GM12892 (cell line): ENCODE measurements at regions not wholly inside any gene's neighbourhood (a gene's known extent, or its start where the extent isn't known, plus 50 kb on each side); places are given as distances from the start of the nearest gene placed in this dataset.
"Not testable (repeated sequence)": the region's sequence is repeated elsewhere in the genome, so short reads cannot be mapped to it uniquely, and the experiment has no call there.

Experiments used
- DNase-seq: peaks from one replicate; pipeline ENCODE4 v3.0.0; 2011; ENCODE audit not compliant: insufficient read length
- FAIRE-seq: peaks from 2 replicates; lab custom pipeline; 2011; peaks lifted over from hg19 to GRCh38; lab: Jason Lieb, UNC
- POLR2A ChIP-seq: IDR thresholded peaks from 2 replicates; pipeline ENCODE4 v1.6.1; 2011; ENCODE audit warnings: low read depth, low read length, control low read depth
- POLR2AphosphoS5 ChIP-seq: IDR thresholded peaks from 2 replicates; pipeline ENCODE4 v1.6.1; 2011; ENCODE audit warnings: low read depth, low read length, control low read depth
- TAF1 ChIP-seq: IDR thresholded peaks from 2 replicates; pipeline ENCODE4 v1.6.1; 2011; ENCODE audit warnings: low read depth, mild to moderate bottlenecking, control low read depth, low read length, borderline replicate concordance

- DNase-seq (no peak), FAIRE-seq (no peak)
- TF ChIP-seq POLR2AphosphoS5 (no peak), POLR2A (no peak), TAF1 (no peak)
These were observed 127.2 kb downstream of the KCNA5 start for GRCh38 chr12:5170844-5171243.

GRCh38 chr12:5171701-5172100 is 128.0 kb downstream of the KCNA5 start:
- TF ChIP-seq TAF1 (no peak), POLR2AphosphoS5 (no peak), POLR2A (no peak)
- no peak for FAIRE-seq
- no peak for DNase-seq

- TF ChIP-seq TAF1 = no peak
- no peak for TF ChIP-seq POLR2A
- no peak for TF ChIP-seq POLR2AphosphoS5
- FAIRE-seq = no peak
- no peak for DNase-seq
These were observed 129.2 kb downstream of the KCNA5 start for GRCh38 chr12:5172886-5173285.

- TF ChIP-seq TAF1 = no peak
- TF ChIP-seq POLR2A = no peak
- TF ChIP-seq POLR2AphosphoS5 = no peak
- no peak for DNase-seq
- no peak for FAIRE-seq
These were observed 129.9 kb downstream of the KCNA5 start for GRCh38 chr12:5173511-5174011.

- DNase-seq, FAIRE-seq: not testable (repeated sequence)
These were observed 131.7 kb downstream of the KCNA5 start for GRCh38 chr12:5175415-5175814.

- FAIRE-seq = no peak
- DNase-seq = no peak
- TF ChIP-seq TAF1 (no peak), POLR2AphosphoS5 (no peak), POLR2A (no peak)
These were observed 132.4 kb downstream of the KCNA5 start for GRCh38 chr12:5176036-5176435.

- FAIRE-seq = no peak
- DNase-seq = no peak
These were observed 133.4 kb downstream of the KCNA5 start for GRCh38 chr12:5177096-5177495.

GRCh38 chr12:5177731-5178130 is 134.1 kb downstream of the KCNA5 start:
- FAIRE-seq = no peak
- no peak for TF ChIP-seq POLR2A
- TF ChIP-seq POLR2AphosphoS5 = no peak
- TF ChIP-seq TAF1 = no peak
- no peak for DNase-seq

More at GRCh38 chr12:5177096-5177495, 133.4 kb downstream of the KCNA5 start:
- no peak for TF ChIP-seq TAF1
- no peak for TF ChIP-seq POLR2AphosphoS5
- TF ChIP-seq POLR2A = no peak

- TF ChIP-seq POLR2A (no peak), POLR2AphosphoS5 (no peak), TAF1 (no peak)
- FAIRE-seq (no peak), DNase-seq (no peak)
These were observed 134.9 kb downstream of the KCNA5 start for GRCh38 chr12:5178571-5178970.

- no peak for FAIRE-seq
- no peak for TF ChIP-seq POLR2A
- TF ChIP-seq POLR2AphosphoS5 = no peak
- no peak for TF ChIP-seq TAF1
- DNase-seq = no peak
These were observed 136.8 kb downstream of the KCNA5 start for GRCh38 chr12:5180496-5180895.

GRCh38 chr12:5184186-5184585 is 140.5 kb downstream of the KCNA5 start:
- FAIRE-seq = no peak
- DNase-seq = no peak
- TF ChIP-seq TAF1 = no peak
- no peak for TF ChIP-seq POLR2A
- no peak for TF ChIP-seq POLR2AphosphoS5

GRCh38 chr12:5185435-5186069 is 141.9 kb downstream of the KCNA5 start:
- no peak for DNase-seq
- TF ChIP-seq TAF1 = no peak
- TF ChIP-seq POLR2AphosphoS5 = no peak
- TF ChIP-seq POLR2A = no peak
- no peak for FAIRE-seq

GRCh38 chr12:5186715-5187114 is 143.0 kb downstream of the KCNA5 start:
- FAIRE-seq = no peak
- no peak for TF ChIP-seq POLR2A
- TF ChIP-seq TAF1 = no peak
- no peak for TF ChIP-seq POLR2AphosphoS5
- DNase-seq = no peak
